ENCODE measurements at regions not wholly inside any gene's neighbourhood (a gene's known extent, or its start where the extent isn't known, plus 50 kb on each side); places are given as distances from the start of the nearest gene placed in this dataset.

DNA sequence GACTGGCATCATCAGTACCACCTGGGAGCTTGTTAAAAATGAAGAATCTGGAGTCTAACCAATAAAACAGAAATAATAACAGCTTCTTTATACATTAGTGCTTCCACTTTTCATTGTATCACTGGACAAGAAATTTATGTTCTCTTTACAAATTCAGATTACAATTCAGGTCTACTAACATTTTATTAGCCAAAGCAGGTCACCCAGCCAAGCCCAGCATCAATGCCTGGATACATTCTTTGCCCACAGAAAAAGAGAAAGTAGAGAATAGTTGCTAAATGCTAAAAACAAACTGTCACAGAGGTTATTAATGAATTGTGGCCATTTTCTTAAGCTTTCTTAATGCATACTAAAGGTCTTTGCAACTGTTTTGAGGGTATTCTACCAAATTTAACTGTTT is 458.3 kb downstream of the BTBD3 start:
- TF ChIP-seq CTCF (IDR thresholded peaks at IDR 0.05) = no peak
- TF ChIP-seq POLR2A (IDR thresholded peaks at IDR 0.05) = no peak
